ENCODE measurements at regions not wholly inside any gene's neighbourhood (a gene's known extent, or its start where the extent isn't known, plus 50 kb on each side); places are given as distances from the start of the nearest gene placed in this dataset.

DNA sequence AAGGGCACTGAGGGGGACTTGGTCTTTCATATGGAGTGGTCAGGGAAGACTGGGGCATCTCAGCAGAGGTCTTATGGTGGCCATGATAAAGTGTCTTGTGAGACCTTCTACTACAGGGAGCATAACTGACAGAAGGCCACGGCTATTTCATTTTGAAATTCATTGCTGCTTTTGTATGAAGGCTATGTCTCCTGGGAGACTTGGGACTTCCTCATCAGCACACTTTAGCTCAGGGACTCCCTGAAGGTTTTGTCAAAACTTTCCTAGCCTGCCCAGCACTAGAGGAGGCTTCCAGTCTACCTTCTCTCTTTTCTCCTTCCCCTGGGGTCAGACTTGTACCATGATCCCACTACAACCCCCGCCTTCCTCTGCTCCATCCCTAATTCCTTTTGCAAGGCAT lies 77.2 kb upstream of the RASGRF1 start:
- 85 to 92% methylated on average over 1 to 2 of the region's 2 CpGs for WGBS, 2 experiments (ENCODE audit: insufficient coverage in 1 of 2, insufficient read length in 1 of 2)
- H3K9me3 Mint-ChIP-seq, result no peaks in the 10 kb centered on the region
- peaks cover 1% of the 10 kb centered on the region for H3K27me3 ChIP-seq (ENCODE audit: control insufficient read depth, insufficient read depth, low read length, poor library complexity, severe bottlenecking)
- peaks cover 2% of the 10 kb centered on the region for H3K27me3 Mint-ChIP-seq (ENCODE audit: insufficient read depth)
- no peaks in the 10 kb centered on the region for H3K36me3 Mint-ChIP-seq (ENCODE audit: low read depth)
- H3K9me3 ChIP-seq (ENCODE audit: control insufficient read depth, low read length), result no peaks in the 10 kb centered on the region
- H3K4me1 ChIP-seq (ENCODE audit: control insufficient read depth, insufficient read depth, low read length), result peaks cover 13% of the 10 kb centered on the region
- H3K4me1 Mint-ChIP-seq, result peaks cover 29% of the 10 kb centered on the region
- no peaks in the 10 kb centered on the region for H3K36me3 ChIP-seq (ENCODE audit: control insufficient read depth, insufficient read depth, low read length)
- TF ChIP-seq, protein P1, sequence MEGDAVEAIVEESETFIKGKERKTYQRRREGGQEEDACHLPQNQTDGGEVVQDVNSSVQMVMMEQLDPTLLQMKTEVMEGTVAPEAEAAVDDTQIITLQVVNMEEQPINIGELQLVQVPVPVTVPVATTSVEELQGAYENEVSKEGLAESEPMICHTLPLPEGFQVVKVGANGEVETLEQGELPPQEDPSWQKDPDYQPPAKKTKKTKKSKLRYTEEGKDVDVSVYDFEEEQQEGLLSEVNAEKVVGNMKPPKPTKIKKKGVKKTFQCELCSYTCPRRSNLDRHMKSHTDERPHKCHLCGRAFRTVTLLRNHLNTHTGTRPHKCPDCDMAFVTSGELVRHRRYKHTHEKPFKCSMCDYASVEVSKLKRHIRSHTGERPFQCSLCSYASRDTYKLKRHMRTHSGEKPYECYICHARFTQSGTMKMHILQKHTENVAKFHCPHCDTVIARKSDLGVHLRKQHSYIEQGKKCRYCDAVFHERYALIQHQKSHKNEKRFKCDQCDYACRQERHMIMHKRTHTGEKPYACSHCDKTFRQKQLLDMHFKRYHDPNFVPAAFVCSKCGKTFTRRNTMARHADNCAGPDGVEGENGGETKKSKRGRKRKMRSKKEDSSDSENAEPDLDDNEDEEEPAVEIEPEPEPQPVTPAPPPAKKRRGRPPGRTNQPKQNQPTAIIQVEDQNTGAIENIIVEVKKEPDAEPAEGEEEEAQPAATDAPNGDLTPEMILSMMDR (conservative IDR thresholded peaks at IDR 0.05), result no peak
- no peak overlapping the region for H3K9ac ChIP-seq (ENCODE audit: extremely low read depth, low read length, poor library complexity, severe bottlenecking)
- H3K27ac Mint-ChIP-seq, result no peak overlapping the region
- H3K27ac ChIP-seq (ENCODE audit: low read depth, low read length), result no peak overlapping the region
- no peak overlapping the region for H3K4me3 Mint-ChIP-seq
- DNase-seq, result peak; percentile 5
- no peak overlapping the region for H3K4me3 ChIP-seq (ENCODE audit: low read length)

DNA sequence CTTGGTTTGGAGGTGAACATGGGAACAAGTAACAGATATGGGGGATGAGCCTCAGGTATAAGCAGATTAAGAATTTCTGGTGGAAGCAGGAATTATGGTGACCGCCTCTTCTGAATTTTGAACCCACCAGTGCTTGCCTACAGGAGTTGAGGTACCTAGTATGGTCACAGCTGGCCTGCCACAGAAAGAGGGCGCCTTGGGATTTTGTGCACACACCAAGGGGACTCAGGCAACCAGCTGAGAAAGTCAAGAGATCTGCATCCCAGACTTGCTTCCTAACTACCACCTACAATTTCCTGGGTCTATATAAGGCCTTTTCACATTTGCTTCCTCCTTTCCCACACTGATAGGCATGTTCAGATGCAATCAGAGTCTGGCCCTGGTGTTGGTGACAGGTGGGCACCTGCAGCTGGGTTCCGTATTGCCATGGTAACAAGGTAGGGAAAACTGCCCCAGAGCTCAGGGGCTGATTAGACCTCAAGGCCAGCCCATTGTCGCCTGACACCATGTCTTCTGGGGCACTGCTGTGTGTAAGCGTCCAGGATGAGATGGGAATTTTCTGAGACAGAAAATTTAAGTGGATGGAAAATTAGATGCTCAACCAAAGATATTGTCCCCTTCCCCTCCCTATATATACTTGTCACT lies 75.9 kb upstream of the RASGRF1 start:
- Histone ChIP-seq H3K36me3 (ENCODE audit: control insufficient read depth, insufficient read depth, low read length) (no peaks in the 10 kb centered on the region), H3K9me3 (ENCODE audit: control insufficient read depth, low read length) (no peaks in the 10 kb centered on the region), H3K4me3 (ENCODE audit: low read length) (no peak overlapping the region), H3K27me3 (ENCODE audit: control insufficient read depth, insufficient read depth, low read length, poor library complexity, severe bottlenecking) (peaks cover 5% of the 10 kb centered on the region), H3K4me1 (ENCODE audit: control insufficient read depth, insufficient read depth, low read length) (peaks cover 8% of the 10 kb centered on the region), H3K27ac (ENCODE audit: low read depth, low read length) (no peak overlapping the region), H3K9ac (ENCODE audit: extremely low read depth, low read length, poor library complexity, severe bottlenecking) (no peak overlapping the region)
- Mint-ChIP-seq H3K4me3 (no peak overlapping the region), H3K27ac (no peak overlapping the region), H3K36me3 (ENCODE audit: low read depth) (no peaks in the 10 kb centered on the region), H3K9me3 (no peaks in the 10 kb centered on the region), H3K27me3 (ENCODE audit: insufficient read depth) (peaks cover 2% of the 10 kb centered on the region), H3K4me1 (peaks cover 16% of the 10 kb centered on the region)
- TF ChIP-seq, protein P1 (conservative IDR thresholded peaks at IDR 0.05), result no peak
- DNase-seq, result peak; percentile 40
- WGBS, 2 experiments (ENCODE audit: insufficient coverage in 1 of 2, insufficient read length in 1 of 2), result 86 to 89% methylated on average over 2 to 4 of the region's 5 CpGs

DNA sequence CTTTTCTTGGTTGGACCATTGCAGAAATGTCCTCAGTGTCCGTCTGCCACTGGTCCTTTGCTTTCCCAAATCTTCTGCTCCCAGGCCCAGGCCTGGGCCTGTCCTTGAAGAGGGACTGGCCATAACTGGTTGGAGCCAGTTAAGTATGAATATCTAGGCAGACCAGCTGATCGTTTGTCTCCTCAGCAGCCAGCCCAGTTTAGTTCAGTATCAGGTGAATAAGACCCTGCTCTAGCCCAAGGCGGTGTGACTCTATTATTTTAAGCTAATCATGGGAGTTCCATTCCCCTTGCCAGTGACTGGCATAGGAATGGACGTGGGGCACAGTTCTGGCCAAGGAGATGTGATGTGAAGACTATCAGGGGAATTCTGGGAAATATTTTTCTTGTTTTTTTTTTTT lies 73.9 kb upstream of the RASGRF1 start:
- Histone ChIP-seq H3K36me3 (ENCODE audit: control insufficient read depth, insufficient read depth, low read length) (no peaks in the 10 kb centered on the region), H3K9ac (ENCODE audit: extremely low read depth, low read length, poor library complexity, severe bottlenecking) (no peak overlapping the region), H3K4me3 (ENCODE audit: low read length) (no peak overlapping the region), H3K9me3 (ENCODE audit: control insufficient read depth, low read length) (no peaks in the 10 kb centered on the region), H3K4me1 (ENCODE audit: control insufficient read depth, insufficient read depth, low read length) (peaks cover 4% of the 10 kb centered on the region), H3K27ac (ENCODE audit: low read depth, low read length) (no peak overlapping the region), H3K27me3 (ENCODE audit: control insufficient read depth, insufficient read depth, low read length, poor library complexity, severe bottlenecking) (peaks cover 5% of the 10 kb centered on the region)
- Mint-ChIP-seq H3K27ac (no peak overlapping the region), H3K4me3 (no peak overlapping the region), H3K27me3 (ENCODE audit: insufficient read depth) (peaks cover 2% of the 10 kb centered on the region), H3K4me1 (peaks cover 6% of the 10 kb centered on the region), H3K36me3 (ENCODE audit: low read depth) (no peaks in the 10 kb centered on the region), H3K9me3 (no peaks in the 10 kb centered on the region)
- 89 to 100% methylated on average over 1 to 4 of the region's 4 CpGs for WGBS, 2 experiments (ENCODE audit: insufficient coverage in 1 of 2, insufficient read length in 1 of 2)
- TF ChIP-seq, protein P1 (conservative IDR thresholded peaks at IDR 0.05), result no peak
- DNase-seq, result no peak

Measured in endodermal cell (in vitro differentiated cells).